ENCODE measurements at regions not wholly inside any gene's neighbourhood (a gene's known extent, or its start where the extent isn't known, plus 50 kb on each side); places are given as distances from the start of the nearest gene placed in this dataset.

GRCh38 chr12:63457857-63458256 is 210.4 kb downstream of the DPY19L2 start:
- DNase-seq (no peak), ATAC-seq (no peak)
- H3K27ac ChIP-seq = no peak overlapping the region
- no peaks in the 10 kb centered on the region for H3K27me3 ChIP-seq
- no peak overlapping the region for H3K4me3 ChIP-seq
- H3K9me3 ChIP-seq = peaks cover 0 to 15% (median 0%) of the 10 kb centered on the region in 12 donors
- intact Hi-C loops (cut with DNase I) = loop anchor here in 4 of 10 donors (10.0 kb wide), 2 partner anchors 353 to 363 kb away; no protein-coding TSS in a partner anchor
- no peak for TF ChIP-seq POLR2A (IDR thresholded peaks at IDR 0.05)
- TF ChIP-seq CTCF (IDR thresholded peaks at IDR 0.05) = no peak
- no peaks in the 10 kb centered on the region for H3K4me1 ChIP-seq
- WGBS, 4 donors = 78 to 90% (median 81%) methylated on average over 1 of the region's 1 CpG
- H3K36me3 ChIP-seq = no peaks in the 10 kb centered on the region

- ATAC-seq (no peak), DNase-seq (no peak)
- no peak for TF ChIP-seq POLR2A (IDR thresholded peaks at IDR 0.05)
- no peak for TF ChIP-seq CTCF (IDR thresholded peaks at IDR 0.05)
- intact Hi-C loops (cut with DNase I) = loop anchor here in 4 of 10 donors (10.0 kb wide), 2 partner anchors 353 to 363 kb away; no protein-coding TSS in a partner anchor
- H3K27me3 ChIP-seq = no peaks in the 10 kb centered on the region
- H3K4me3 ChIP-seq = no peak overlapping the region
- H3K4me1 ChIP-seq = no peaks in the 10 kb centered on the region
- H3K36me3 ChIP-seq = no peaks in the 10 kb centered on the region
- no peak overlapping the region for H3K27ac ChIP-seq
- H3K9me3 ChIP-seq = peaks cover 0 to 12% (median 0%) of the 10 kb centered on the region in 12 donors
Observed at GRCh38 chr12:63457428-63457827, 210.9 kb downstream of the DPY19L2 start.

- WGBS, 4 donors = 65 to 79% (median 68%) methylated on average over 2 of the region's 2 CpGs
- DNase-seq (no peak), ATAC-seq (no peak)
- Histone ChIP-seq H3K36me3 (no peaks in the 10 kb centered on the region), H3K27ac (no peak overlapping the region), H3K4me1 (no peaks in the 10 kb centered on the region), H3K9me3 (no peaks in the 10 kb centered on the region), H3K27me3 (no peaks in the 10 kb centered on the region), H3K4me3 (no peak overlapping the region)
- TF ChIP-seq POLR2A (IDR thresholded peaks at IDR 0.05) (no peak), CTCF (IDR thresholded peaks at IDR 0.05) (peak in 7 of 12 donors; percentile 7 to 43 (median 22))
- intact Hi-C loops (cut with DNase I) = loop anchor here in 4 of 10 donors (5.0 to 10.0 kb wide), 3 partner anchors 299 to 356 kb away; partner anchors contain the start of gene AVPR1A (in 1 of the 4)
Observed at GRCh38 chr12:63450816-63451215, 217.5 kb downstream of the DPY19L2 start.

GRCh38 chr12:63450334-63450733 is 218.0 kb downstream of the DPY19L2 start:
- Histone ChIP-seq H3K27me3 (no peaks in the 10 kb centered on the region), H3K36me3 (no peaks in the 10 kb centered on the region), H3K4me3 (no peak overlapping the region), H3K4me1 (no peaks in the 10 kb centered on the region), H3K27ac (no peak overlapping the region), H3K9me3 (no peaks in the 10 kb centered on the region)
- 88 to 96% (median 92%) methylated on average over 1 of the region's 1 CpG for WGBS, 4 donors
- intact Hi-C loops (cut with DNase I) = loop anchor here in 4 of 10 donors (5.0 to 10.0 kb wide), 3 partner anchors 298 to 356 kb away; partner anchors contain the start of gene AVPR1A (in 1 of the 4)
- TF ChIP-seq POLR2A (IDR thresholded peaks at IDR 0.05) = no peak
- no peak for TF ChIP-seq CTCF (IDR thresholded peaks at IDR 0.05)
- ATAC-seq (no peak), DNase-seq (no peak)
